HG03103 (cell line): ENCODE measurements at regions not wholly inside any gene's neighbourhood (a gene's known extent, or its start where the extent isn't known, plus 50 kb on each side); places are given as distances from the start of the nearest gene placed in this dataset.
"Not testable (repeated sequence)": the region's sequence is repeated elsewhere in the genome, so short reads cannot be mapped to it uniquely, and the experiment has no call there.

Source experiments
- ATAC-seq: cut with Tn5 transposase; IDR thresholded peaks from one replicate; pipeline ENCODE4 v1.9.1; 2021; ENCODE audit warnings: low read depth; ENCODE audit not compliant: unreplicated experiment

- no peak for ATAC-seq
Observed at GRCh38 chr4:104649631-104650030, 154.9 kb upstream of the CXXC4 start.

GRCh38 chr4:104662269-104662668 lies 167.6 kb upstream of the CXXC4 start:
- ATAC-seq = not testable (repeated sequence)

- no peak for ATAC-seq
Observed at GRCh38 chr4:104677116-104677515, 182.4 kb upstream of the CXXC4 start.

GRCh38 chr4:104682311-104682710 lies 187.6 kb upstream of the CXXC4 start:
- no peak for ATAC-seq

GRCh38 chr4:104693601-104694201 lies 199.0 kb upstream of the CXXC4 start:
- no peak for ATAC-seq

GRCh38 chr4:104716584-104716983 lies 221.9 kb upstream of the CXXC4 start:
- ATAC-seq = no peak

GRCh38 chr4:104719539-104720230 lies 225.0 kb upstream of the CXXC4 start:
- ATAC-seq = peak; percentile 99

- no peak for ATAC-seq
Observed at GRCh38 chr4:104722467-104722866, 227.8 kb upstream of the CXXC4 start.

- ATAC-seq = no peak
Observed at GRCh38 chr4:104726002-104726401, 231.3 kb upstream of the CXXC4 start.

- ATAC-seq = no peak
Observed at GRCh38 chr4:104727643-104728042, 232.9 kb upstream of the CXXC4 start.

- ATAC-seq = no peak
Observed at GRCh38 chr4:104728380-104729122, 233.9 kb upstream of the CXXC4 start.

- no peak for ATAC-seq
Observed at GRCh38 chr4:104732766-104733165, 238.1 kb upstream of the CXXC4 start.

GRCh38 chr4:104735174-104735573 lies 240.5 kb upstream of the CXXC4 start:
- ATAC-seq = no peak

- no peak for ATAC-seq
Observed at GRCh38 chr4:104740161-104740560, 245.5 kb upstream of the CXXC4 start.

- peak; percentile 97 for ATAC-seq
Observed at GRCh38 chr4:104743215-104743653, 248.5 kb upstream of the CXXC4 start.

GRCh38 chr4:104747635-104748034 lies 252.9 kb upstream of the CXXC4 start:
- ATAC-seq = no peak

GRCh38 chr4:104749062-104749461 lies 254.4 kb upstream of the CXXC4 start:
- ATAC-seq = no peak

GRCh38 chr4:104750008-104750407 lies 255.3 kb upstream of the CXXC4 start:
- ATAC-seq = no peak

GRCh38 chr4:104751468-104751867 lies 256.8 kb upstream of the CXXC4 start:
- ATAC-seq = no peak

GRCh38 chr4:104752337-104752736 lies 257.6 kb upstream of the CXXC4 start:
- peak; percentile 78 for ATAC-seq

GRCh38 chr4:104756837-104757236 lies 262.1 kb upstream of the CXXC4 start:
- ATAC-seq = no peak

- no peak for ATAC-seq
Observed at GRCh38 chr4:104758574-104758973, 263.9 kb upstream of the CXXC4 start.
